H9 (cell line): ENCODE measurements at regions not wholly inside any gene's neighbourhood (a gene's known extent, or its start where the extent isn't known, plus 50 kb on each side); places are given as distances from the start of the nearest gene placed in this dataset.

Source experiments
- DNase-seq: peaks from one replicate; pipeline ENCODE4 v3.0.0-alpha.2; 2017
- H2AFZ ChIP-seq: one replicate; pipeline ENCODE4 v1.6.1; 2013; ENCODE audit warnings: mild to moderate bottlenecking, low read length, control low read depth, moderate library complexity
- H2AK5ac ChIP-seq: 2 replicates; pipeline ENCODE4 v1.6.1; 2013; ENCODE audit warnings: low read length, control low read depth, mixed read lengths; ENCODE audit not compliant: insufficient read length
- H2BK120ac ChIP-seq: one replicate; pipeline ENCODE4 v1.6.1; 2013; ENCODE audit warnings: low read depth, mild to moderate bottlenecking, low read length, control low read depth, inconsistent platforms; ENCODE audit not compliant: poor library complexity, severe bottlenecking
- H2BK12ac ChIP-seq: 2 replicates; pipeline ENCODE4 v1.6.1; 2013; ENCODE audit warnings: low read length, control low read depth, mixed read lengths, low read depth; ENCODE audit not compliant: insufficient read length
- H2BK15ac ChIP-seq: 2 replicates; pipeline ENCODE4 v1.6.1; 2013; ENCODE audit warnings: low read depth, low read length, control low read depth
- H2BK20ac ChIP-seq: one replicate; pipeline ENCODE4 v1.6.1; 2013; ENCODE audit warnings: low read depth, mild to moderate bottlenecking, low read length, control low read depth, inconsistent platforms; ENCODE audit not compliant: poor library complexity, severe bottlenecking
- H2BK5ac ChIP-seq: 2 replicates; pipeline ENCODE4 v1.6.1; 2013; ENCODE audit warnings: low read length, control low read depth, mixed read lengths; ENCODE audit not compliant: insufficient read length
- H3K14ac ChIP-seq: 2 replicates; pipeline ENCODE4 v1.6.1; 2013; ENCODE audit warnings: low read length, control low read depth; ENCODE audit not compliant: insufficient read depth
- H3K18ac ChIP-seq: 2 replicates; pipeline ENCODE4 v1.6.1; 2013; ENCODE audit warnings: low read depth, mild to moderate bottlenecking, mixed read lengths, low read length, control low read depth; ENCODE audit not compliant: insufficient read length
- H3K23ac ChIP-seq: 2 replicates; pipeline ENCODE4 v1.6.1; 2013; ENCODE audit warnings: low read length, control low read depth, mixed read lengths, low read depth; ENCODE audit not compliant: insufficient read length
- H3K23me2 ChIP-seq: 2 replicates; pipeline ENCODE4 v1.6.1; 2013; ENCODE audit warnings: low read depth, mild to moderate bottlenecking, mixed read lengths, low read length, control low read depth; ENCODE audit not compliant: insufficient read length, poor library complexity, severe bottlenecking
- H3K27ac ChIP-seq: 2 replicates; pipeline ENCODE4 v1.5.1; 2013; ENCODE audit warnings: low read length, control low read depth, mixed read lengths, low read depth; ENCODE audit not compliant: insufficient read length
- H3K27me3 ChIP-seq: 2 replicates; pipeline ENCODE4 v1.6.1; 2013; ENCODE audit warnings: low read length, control low read depth, inconsistent platforms; ENCODE audit not compliant: insufficient read depth
- H3K4ac ChIP-seq: 2 replicates; pipeline ENCODE4 v1.6.1; 2013; ENCODE audit warnings: low read depth, mild to moderate bottlenecking, control low read depth, inconsistent platforms, low read length, moderate library complexity
- H3K4me1 ChIP-seq: 2 replicates; pipeline ENCODE4 v1.6.1; 2013; ENCODE audit warnings: low read length, control low read depth, inconsistent platforms; ENCODE audit not compliant: insufficient read depth
- H3K4me2 ChIP-seq: 2 replicates; pipeline ENCODE4 v1.6.1; 2013; ENCODE audit warnings: low read length, control low read depth, mixed read lengths; ENCODE audit not compliant: insufficient read length, insufficient read depth
- H3K56ac ChIP-seq: 2 replicates; pipeline ENCODE4 v1.6.1; 2013; ENCODE audit warnings: low read depth, mild to moderate bottlenecking, mixed read lengths, low read length, control low read depth; ENCODE audit not compliant: insufficient read length
- H3K79me1 ChIP-seq: 2 replicates; pipeline ENCODE4 v1.6.1; 2013; ENCODE audit warnings: low read depth, mild to moderate bottlenecking, moderate library complexity, low read length, control low read depth, inconsistent platforms; ENCODE audit not compliant: insufficient read depth, poor library complexity, severe bottlenecking
- H3K79me2 ChIP-seq: 2 replicates; pipeline ENCODE4 v1.6.1; 2013; ENCODE audit warnings: low read length, control low read depth, inconsistent platforms; ENCODE audit not compliant: insufficient read depth
- H3K9ac ChIP-seq: 2 replicates; pipeline ENCODE4 v1.6.1; 2013; ENCODE audit warnings: low read length, control low read depth, mixed read lengths; ENCODE audit not compliant: insufficient read length; ENCODE audit errors: extremely low read depth
- H3K9me3 ChIP-seq: one replicate; pipeline ENCODE4 v1.6.1; 2013; ENCODE audit warnings: low read depth, low read length, inconsistent platforms; ENCODE audit not compliant: control insufficient read depth
- H3T11ph ChIP-seq: one replicate; pipeline ENCODE4 v1.6.1; 2013; ENCODE audit warnings: mild to moderate bottlenecking, low read length, control low read depth, inconsistent platforms
- H4K20me1 ChIP-seq: one replicate; pipeline ENCODE4 v1.6.1; 2013; ENCODE audit not compliant: control insufficient read depth, insufficient read length, insufficient read depth
- H4K5ac ChIP-seq: 2 replicates; pipeline ENCODE4 v1.6.1; 2013; ENCODE audit warnings: low read depth, mild to moderate bottlenecking, mixed read lengths, low read length, control low read depth; ENCODE audit not compliant: insufficient read length
- H4K8ac ChIP-seq: replicated peaks from 2 replicates; pipeline ENCODE4 v1.6.1; 2013; ENCODE audit warnings: low read length, control low read depth, mixed read lengths, low read depth; ENCODE audit not compliant: insufficient read length
- H4K91ac ChIP-seq: 2 replicates; pipeline ENCODE4 v1.6.1; 2013; ENCODE audit warnings: low read depth, mild to moderate bottlenecking, moderate library complexity, mixed read lengths, low read length, control low read depth; ENCODE audit not compliant: insufficient read length
- H3K27ac Mint-ChIP-seq, 3 experiments: 2 replicates in 2 of 3; 3 replicates in 1 of 3; pipeline ENCODE4 v1.8.0; 2020 to 2021; ENCODE audit warnings: mixed read lengths in 3 of 3, mild to moderate bottlenecking in 1 of 3, moderate library complexity in 1 of 3
- H3K27me3 Mint-ChIP-seq: 2 replicates; pipeline ENCODE4 v1.8.0; 2021; ENCODE audit warnings: low read depth, mild to moderate bottlenecking, moderate library complexity, mixed read lengths
- H3K36me3 Mint-ChIP-seq, 3 experiments: 2 replicates in 2 of 3; 3 replicates in 1 of 3; pipeline ENCODE4 v1.8.0; 2020 to 2021; ENCODE audit warnings: low read depth in 3 of 3, mixed read lengths in 3 of 3; ENCODE audit not compliant: insufficient read depth in 1 of 3
- H3K4me1 Mint-ChIP-seq, 2 experiments: 2 replicates each; pipeline ENCODE4 v1.8.0; 2020; ENCODE audit warnings: mixed read lengths in 2 of 2
- H3K4me3 Mint-ChIP-seq, 2 experiments: 2 replicates in 1 of 2; 3 replicates in 1 of 2; pipeline ENCODE4 v1.8.0; 2020 to 2021; ENCODE audit warnings: mild to moderate bottlenecking in 2 of 2, mixed read lengths in 2 of 2, moderate library complexity in 1 of 2
- H3K9me3 Mint-ChIP-seq, 2 experiments: 2 replicates in 1 of 2; 3 replicates in 1 of 2; pipeline ENCODE4 v1.8.0; 2020; ENCODE audit warnings: mild to moderate bottlenecking in 2 of 2, mixed read lengths in 2 of 2, moderate library complexity in 1 of 2
- CTCF ChIP-seq: fragments of 200-600 bp; sonication (generic); conservative IDR thresholded peaks from 3 replicates; pipeline ENCODE4 v1.8.0; 2021; ENCODE audit warnings: antibody characterized with exemption, mild to moderate bottlenecking
- WGBS: extraction: QIAGEN DNeasy Blood & Tissue Kit; methylation state at CpG from one replicate; pipeline ENCODE4 v1.1.7; 2013; ENCODE audit warnings: missing lambda C conversion rate, low lambda C conversion rate, mixed read lengths; ENCODE audit not compliant: insufficient read length; ENCODE audit errors: extremely low coverage; 5-methylcytosine and 5-hydroxymethylcytosine counted together

- peaks cover 21% of the 10 kb centered on the region for H3K4me1 ChIP-seq
- H3K36me3 Mint-ChIP-seq: no peaks in the 10 kb centered on the region
- DNase-seq: no peak
- no peak overlapping the region for H3K4ac ChIP-seq
- no peak overlapping the region for H3K27ac ChIP-seq
- no CpG with 5 or more reads among the region's 2 CpGs for WGBS
- no peak overlapping the region for H3K4me3 Mint-ChIP-seq
- H3K4me1 Mint-ChIP-seq: peaks cover 69 to 72% of the 10 kb centered on the region in 2 experiments
- H3K9me3 Mint-ChIP-seq: no peaks in the 10 kb centered on the region; a peak in 1 of 5 replicates
- H3K23ac ChIP-seq: no peak overlapping the region
- no peaks in the 10 kb centered on the region for H3K23me2 ChIP-seq
- no peak overlapping the region for H2BK12ac ChIP-seq
- TF ChIP-seq CTCF: no peak
- no peak overlapping the region for H4K8ac ChIP-seq
- no peak overlapping the region for H3K9ac ChIP-seq
- H3K27ac Mint-ChIP-seq: no peak overlapping the region
- no peaks in the 10 kb centered on the region for H3K27me3 ChIP-seq
- no peak overlapping the region for H3K56ac ChIP-seq
- no peak overlapping the region for H3K18ac ChIP-seq
- no peaks in the 10 kb centered on the region for H3K79me2 ChIP-seq
- H3K9me3 ChIP-seq: no peaks in the 10 kb centered on the region
- no peak overlapping the region for H3K4me2 ChIP-seq
- H2BK15ac ChIP-seq: no peak overlapping the region
- H2AK5ac ChIP-seq: no peak overlapping the region
- H4K5ac ChIP-seq: no peak overlapping the region
- H3T11ph ChIP-seq: no peak overlapping the region
- no peaks in the 10 kb centered on the region for H4K20me1 ChIP-seq
- no peak overlapping the region for H4K91ac ChIP-seq
- H2BK20ac ChIP-seq: no peak overlapping the region
- H2BK120ac ChIP-seq: no peak overlapping the region
- H3K79me1 ChIP-seq: no peaks in the 10 kb centered on the region
- H3K14ac ChIP-seq: no peak overlapping the region
- no peak overlapping the region for H2BK5ac ChIP-seq
- H2AFZ ChIP-seq: no peak overlapping the region
- H3K27me3 Mint-ChIP-seq: no peaks in the 10 kb centered on the region
These were observed 235.0 kb upstream of the FGGY start for GRCh38 chr1:59061876-59062275.
